HG03571 (cell line): ENCODE measurements at regions not wholly inside any gene's neighbourhood (a gene's known extent, or its start where the extent isn't known, plus 50 kb on each side); places are given as distances from the start of the nearest gene placed in this dataset.

ENCODE experiments used
- ATAC-seq: cut with Tn5 transposase; IDR thresholded peaks from one replicate; pipeline ENCODE4 v1.9.1; 2021; ENCODE audit not compliant: unreplicated experiment

DNA sequence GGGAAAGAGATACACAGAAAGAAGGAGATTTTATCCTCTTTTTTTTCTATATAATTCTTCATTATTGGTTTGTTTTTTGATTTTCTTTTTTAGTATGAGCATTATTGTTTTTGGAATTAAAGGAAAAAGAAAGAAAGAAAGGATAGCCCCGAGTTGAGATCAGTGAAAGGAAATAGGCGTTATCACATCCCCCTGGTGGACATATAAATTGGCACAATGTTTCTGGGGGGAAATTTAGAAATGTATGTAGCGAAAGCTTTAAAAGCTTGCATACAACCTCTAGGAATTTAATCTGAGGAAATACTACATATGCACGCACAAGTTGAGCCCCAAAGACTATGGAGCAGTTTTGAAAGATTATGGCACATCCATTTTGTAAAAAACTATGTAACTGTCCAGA, 226.3 kb upstream of the LDB2 start:
- ATAC-seq, result no peak

- no peak for ATAC-seq
Measured at GRCh38 chr4:17120761-17121160, 222.3 kb upstream of the LDB2 start.

GRCh38 chr4:17117746-17118145, 219.3 kb upstream of the LDB2 start:
- no peak for ATAC-seq

DNA sequence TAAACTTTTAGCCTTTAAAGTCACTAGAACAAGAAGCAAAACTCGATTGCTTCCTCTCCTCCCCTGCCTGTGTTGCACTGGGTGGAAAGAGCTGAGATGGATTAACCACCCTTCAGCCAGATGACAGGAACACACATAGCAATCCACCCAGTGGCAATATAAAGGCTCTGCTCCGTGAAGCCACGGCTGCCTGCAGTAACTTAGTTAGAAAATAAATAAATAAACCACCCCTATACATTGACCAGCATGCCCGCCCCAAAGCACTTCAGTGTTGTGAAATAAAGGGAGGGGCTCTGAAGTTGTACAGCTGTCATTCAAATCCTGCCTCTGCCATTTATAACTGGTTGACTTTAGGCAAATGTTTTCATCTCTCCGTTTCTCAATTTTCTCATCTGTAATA, 217.1 kb upstream of the LDB2 start:
- no peak for ATAC-seq

DNA sequence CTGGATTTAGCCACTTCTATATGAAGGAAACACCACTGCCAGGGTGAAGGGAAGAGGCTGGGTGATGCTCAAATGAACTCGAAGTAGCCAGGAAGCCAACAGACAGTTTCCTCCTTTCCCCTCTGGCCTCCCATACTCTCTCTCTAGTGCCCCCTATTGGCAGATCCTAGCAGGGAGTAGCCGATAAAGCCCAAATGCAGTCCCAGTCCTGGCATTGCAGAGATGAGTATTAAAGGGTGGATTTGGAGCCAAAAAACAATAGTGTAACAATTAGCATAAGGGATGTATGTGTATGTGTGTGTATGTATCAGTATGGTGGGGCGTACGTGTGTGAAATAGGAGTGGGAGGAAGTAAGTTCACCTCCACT, 213.8 kb upstream of the LDB2 start:
- no peak for ATAC-seq

- ATAC-seq, result no peak
Measured at GRCh38 chr4:17109126-17109525, 210.7 kb upstream of the LDB2 start.

DNA sequence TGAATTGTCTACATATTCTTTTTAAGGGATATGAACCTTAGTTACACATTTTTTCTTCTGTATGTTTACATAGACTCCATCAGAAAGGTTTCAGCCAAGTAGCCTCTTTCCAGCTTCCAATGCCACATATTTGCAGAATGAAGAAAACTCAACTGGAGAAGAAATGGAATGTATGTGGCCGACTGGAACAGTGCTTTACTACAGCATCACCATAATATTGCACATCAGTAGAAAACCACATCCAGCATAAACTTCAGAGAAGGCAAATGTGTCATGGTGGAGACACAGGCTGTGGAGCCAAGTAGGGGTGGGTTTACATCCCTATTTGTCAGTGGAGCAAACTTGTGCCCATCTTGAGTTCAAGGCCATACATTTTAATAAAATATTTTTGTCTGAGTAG, 204.8 kb upstream of the LDB2 start:
- no peak for ATAC-seq

GRCh38 chr4:17098996-17099395, 200.6 kb upstream of the LDB2 start:
- no peak for ATAC-seq

DNA sequence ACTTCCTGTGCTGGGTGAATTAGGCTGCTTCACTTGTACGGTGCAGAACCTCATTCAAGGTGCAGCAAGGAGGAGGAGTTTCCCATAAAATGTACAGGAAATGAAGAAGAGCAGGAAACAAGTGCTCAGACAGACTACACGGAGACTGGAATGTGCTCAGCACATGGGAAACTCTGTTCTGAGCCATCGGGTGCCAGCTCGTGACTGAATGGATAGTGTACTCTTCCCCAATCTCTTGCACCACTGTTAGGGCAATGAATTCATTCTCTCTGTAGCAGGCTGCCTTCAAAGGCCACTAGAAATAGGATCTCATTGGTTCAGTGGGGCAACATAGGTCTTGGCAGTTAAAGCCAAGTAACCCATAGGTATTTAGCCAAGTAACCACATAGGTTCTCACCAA, 200.0 kb upstream of the LDB2 start:
- no peak for ATAC-seq

DNA sequence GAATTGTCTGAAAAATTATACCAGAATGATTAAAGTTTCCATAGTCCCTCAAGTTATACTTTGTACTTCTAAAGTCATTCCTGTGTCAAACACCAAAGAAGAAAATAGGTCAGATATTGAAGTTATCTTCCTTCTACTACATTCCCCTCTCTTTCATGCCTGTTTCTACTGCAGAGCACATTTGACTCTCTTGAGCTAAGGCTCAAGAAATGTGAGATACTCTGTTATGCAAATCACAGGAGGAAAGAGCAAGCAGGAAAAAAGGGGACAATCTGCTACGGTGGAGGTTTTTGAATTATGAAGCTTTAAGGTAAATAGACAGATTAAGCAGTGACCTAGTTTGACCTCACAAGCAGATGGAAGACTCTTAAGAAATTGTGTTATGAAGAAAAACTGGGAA, 198.9 kb upstream of the LDB2 start:
- no peak for ATAC-seq

- ATAC-seq, result no peak
Measured at GRCh38 chr4:17096692-17097091, 198.2 kb upstream of the LDB2 start.

DNA sequence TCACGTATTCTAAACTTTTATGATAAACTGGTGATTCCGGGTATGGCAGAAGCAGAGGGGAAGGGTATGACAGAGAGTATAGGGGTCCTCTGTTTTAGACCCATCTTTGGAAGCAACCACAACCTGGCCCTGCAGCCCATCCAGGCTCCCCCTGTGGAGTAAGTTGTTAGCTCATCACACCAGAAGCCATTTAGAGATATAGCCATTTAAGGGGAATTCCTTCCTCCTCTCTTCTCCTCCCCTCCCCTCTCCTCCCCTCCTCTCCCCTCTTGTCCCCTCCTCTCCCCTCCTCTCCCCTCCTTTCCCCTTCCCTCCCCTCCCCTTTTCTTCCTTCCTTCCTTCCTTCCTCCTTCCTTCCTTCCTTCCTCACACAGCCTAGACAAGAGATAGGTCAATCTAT, 197.3 kb upstream of the LDB2 start:
- no peak for ATAC-seq

GRCh38 chr4:17094876-17095210, 196.4 kb upstream of the LDB2 start:
- no peak for ATAC-seq

DNA sequence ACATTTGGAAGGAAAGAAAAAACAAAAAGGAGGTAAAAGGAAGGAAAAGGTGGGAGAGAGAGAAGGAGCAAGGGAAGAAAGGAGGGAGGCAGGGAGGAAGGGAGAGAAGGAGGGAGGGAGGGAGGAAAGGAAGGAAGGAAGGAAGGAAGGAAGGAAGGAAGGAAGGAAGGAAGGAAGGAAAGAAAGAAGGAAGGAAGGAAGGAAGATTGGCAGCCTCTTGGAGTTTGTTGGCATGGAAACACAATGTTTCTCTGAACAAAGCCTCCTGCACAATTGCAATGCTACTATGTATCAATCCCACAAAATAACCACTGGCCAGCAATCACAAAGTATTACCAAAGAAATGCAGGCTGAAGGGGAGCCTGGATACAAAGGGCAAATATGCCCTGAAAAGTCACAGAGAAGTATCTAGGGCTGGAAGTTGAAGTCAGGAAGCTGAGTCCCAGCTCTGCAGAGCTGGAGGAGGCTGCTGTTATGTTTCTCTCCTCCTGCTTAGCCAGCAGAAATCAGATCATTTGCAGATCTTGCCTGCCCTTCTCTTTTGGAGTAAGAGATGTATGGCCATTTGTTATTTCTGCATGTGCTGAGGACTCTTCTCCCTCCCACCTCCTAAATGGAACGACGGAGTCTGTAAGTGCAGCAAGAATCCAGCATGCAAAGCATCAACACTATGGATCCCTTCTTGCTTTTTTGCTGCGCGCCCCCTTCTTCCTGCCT, 195.9 kb upstream of the LDB2 start:
- no peak for ATAC-seq

DNA sequence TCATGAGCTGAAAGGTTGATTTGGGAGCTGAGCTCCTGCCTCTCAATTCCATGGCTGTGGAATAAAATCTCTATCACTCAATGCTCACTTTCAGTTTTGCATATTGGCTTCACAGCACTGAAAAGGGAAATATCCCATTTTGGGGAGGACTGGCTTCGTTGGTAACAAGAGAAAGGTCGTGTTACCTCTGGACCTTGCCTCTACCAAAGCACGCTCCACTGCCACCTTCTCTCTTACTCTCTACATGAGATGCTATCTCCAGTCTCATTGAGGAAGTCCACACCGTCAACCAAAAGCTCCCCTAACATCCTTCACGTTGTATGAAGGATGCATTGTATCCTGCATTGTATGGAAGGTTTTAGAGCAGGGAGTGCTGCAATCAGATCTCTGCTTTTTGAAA, 195.0 kb upstream of the LDB2 start:
- no peak for ATAC-seq

- peak; percentile 80 for ATAC-seq
Measured at GRCh38 chr4:17092736-17093437, 194.4 kb upstream of the LDB2 start.

GRCh38 chr4:17091104-17091503, 192.7 kb upstream of the LDB2 start:
- no peak for ATAC-seq

- ATAC-seq, result no peak
Measured at GRCh38 chr4:17090063-17090462, 191.6 kb upstream of the LDB2 start.

- no peak for ATAC-seq
Measured at GRCh38 chr4:17085416-17085815, 187.0 kb upstream of the LDB2 start.

DNA sequence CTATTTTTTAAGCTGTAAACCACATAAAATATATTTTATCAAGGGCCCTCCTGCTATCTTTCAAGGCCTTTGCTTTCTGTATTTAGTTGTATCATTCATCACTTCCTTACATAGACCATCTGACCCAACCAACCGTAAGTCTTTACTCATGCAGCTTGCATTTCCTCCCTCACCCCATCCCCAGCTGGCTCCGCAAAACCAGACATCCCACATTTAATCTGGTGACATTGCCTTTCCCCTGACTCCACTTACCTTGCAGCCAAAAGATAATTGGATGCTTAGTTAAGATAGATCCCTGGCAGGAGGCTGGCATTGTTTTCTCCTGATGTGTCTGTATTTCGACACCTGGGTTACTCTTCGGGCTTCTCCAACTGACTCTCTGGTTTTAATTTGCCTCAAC, 183.7 kb upstream of the LDB2 start:
- no peak for ATAC-seq

DNA sequence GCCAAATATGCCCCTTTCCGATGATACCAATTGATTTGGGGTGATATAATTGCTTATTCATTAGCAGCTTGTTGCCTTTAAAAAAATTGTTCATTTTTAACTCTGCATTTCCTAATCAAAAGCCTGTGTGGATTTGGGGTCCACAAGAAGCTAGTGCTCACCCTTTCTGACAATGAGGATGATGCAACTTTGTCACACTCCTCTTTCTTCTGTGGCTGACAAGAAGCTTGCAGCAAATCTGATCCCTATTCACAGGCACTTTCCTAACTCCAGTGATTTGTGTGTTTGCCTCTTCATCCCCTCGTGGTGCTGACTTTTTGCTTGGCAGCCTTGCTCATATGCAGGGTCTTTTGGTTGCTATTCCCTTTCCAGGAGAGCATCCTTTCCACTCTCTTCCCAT, 182.7 kb upstream of the LDB2 start:
- no peak for ATAC-seq

DNA sequence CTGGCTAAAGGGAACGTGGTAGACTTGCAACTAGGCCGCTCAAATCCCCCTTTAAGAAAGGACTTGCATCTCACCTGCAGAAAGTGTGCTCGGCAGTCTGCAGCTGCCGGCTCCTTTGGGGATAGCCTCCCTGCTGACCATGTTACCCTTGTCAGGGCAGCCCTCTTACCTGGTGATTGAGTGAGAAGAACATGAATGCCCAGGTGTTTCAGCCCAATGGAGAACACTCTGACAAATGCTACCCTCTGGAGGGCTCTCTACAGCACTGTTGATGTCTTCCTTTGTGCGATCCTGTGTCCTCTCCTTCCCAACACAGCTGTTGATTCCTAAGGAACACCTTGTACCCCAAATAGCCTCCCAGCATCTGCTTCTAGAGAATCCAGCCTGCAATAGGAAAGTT, 178.7 kb upstream of the LDB2 start:
- ATAC-seq, result no peak

GRCh38 chr4:17072483-17072882, 174.0 kb upstream of the LDB2 start:
- no peak for ATAC-seq
